ENCODE measurements at regions not wholly inside any gene's neighbourhood (a gene's known extent, or its start where the extent isn't known, plus 50 kb on each side); places are given as distances from the start of the nearest gene placed in this dataset.

- no peak for TF ChIP-seq CTCF (IDR thresholded peaks at IDR 0.05; ENCODE audit: low read length)
- no peak for TF ChIP-seq EZH2 (optimal IDR thresholded peaks at IDR 0.05; ENCODE audit: low read depth, low read length)
Measured at GRCh38 chr4:10178763-10179162, 62.2 kb upstream of the WDR1 start.
